ENCODE measurements at regions not wholly inside any gene's neighbourhood (a gene's known extent, or its start where the extent isn't known, plus 50 kb on each side); places are given as distances from the start of the nearest gene placed in this dataset.

DNA sequence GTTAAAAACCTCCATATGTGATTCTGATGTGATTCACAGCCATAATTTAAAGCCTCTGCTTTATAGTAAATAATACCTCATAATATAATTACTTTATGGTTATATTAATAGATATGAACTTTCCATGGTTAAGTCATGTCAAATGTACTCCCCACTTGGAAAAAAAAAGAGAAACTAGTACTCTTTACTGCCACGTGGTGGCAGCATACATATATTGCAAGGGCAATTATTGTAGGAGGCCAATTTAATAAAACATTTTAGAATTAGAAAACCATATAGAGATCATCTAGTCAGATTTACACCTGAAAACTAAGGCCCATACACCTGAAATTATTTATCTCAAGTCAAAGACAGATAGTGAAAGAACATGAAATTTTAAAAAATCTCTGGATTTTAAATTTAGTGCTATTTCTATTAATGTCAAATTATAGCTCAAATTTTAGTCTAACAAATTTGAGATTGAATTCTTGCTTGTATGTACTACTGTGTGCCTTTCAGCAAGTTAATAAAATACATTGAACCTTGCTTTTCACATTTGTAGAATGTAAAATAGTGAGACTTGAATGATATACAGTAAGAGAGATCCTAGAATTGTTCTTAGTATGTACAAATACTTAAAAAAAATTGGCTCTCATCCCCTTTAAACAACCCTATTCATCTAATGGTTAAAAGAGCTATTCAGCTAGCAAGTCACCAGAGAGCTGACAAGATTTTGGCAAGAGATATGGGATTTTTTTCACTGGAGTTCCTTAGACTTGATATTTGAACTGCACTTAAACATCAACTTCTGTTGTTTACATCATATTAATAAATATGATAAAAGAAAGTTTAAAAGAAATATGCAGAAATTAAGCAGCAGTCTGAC, 603.8 kb downstream of the TLE4 start:
- DNase-seq: peak in 1 of 5 experiments; percentile 41

DNA sequence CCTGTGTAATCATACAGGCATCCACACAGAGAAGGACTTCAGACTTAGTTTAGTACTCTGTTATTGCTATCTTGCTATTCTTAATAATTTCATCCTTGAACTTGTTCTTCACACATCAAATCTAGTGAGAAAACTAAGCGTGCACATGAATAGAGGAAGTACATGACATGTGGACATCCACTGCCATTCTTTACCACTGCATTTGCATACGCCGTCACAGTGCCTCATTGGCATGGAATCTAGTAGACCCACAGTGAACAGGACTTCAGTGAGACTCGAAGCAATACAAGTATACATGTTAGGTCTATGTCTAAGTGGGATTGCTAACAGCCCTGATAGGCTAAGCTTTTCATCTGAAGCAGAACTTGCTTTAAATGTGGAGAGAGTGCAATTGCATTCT, 592.1 kb downstream of the TLE4 start:
- no peak for DNase-seq

DNA sequence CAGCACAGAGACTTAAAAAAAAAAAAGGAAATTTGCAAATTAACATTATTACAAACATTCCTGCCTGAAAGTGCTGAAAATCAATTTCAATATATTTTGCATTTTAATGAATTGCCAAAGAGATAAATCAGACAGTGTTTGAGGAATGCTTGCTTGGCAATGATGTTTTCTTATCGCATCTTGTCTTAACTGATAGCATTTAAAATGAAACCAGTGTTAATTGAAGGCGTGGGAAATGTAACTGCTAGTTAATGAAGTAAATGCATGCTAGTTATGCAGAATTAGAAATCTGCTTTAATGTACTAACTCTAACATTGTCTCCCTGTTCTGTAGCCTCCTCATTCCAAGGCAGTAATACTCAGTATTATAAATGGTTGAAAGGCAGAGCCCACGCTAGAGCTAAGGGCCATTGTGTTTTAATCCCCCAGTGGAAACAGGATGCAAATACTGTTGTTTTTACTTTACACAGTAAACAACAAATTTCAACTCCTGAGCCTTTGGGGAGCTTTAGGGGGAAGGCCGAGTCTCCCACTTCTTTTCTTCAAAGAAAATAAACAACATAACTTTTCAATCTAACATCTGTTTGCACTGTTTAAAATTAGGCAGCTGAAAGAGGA, 586.9 kb downstream of the TLE4 start:
- no peak for DNase-seq

DNA sequence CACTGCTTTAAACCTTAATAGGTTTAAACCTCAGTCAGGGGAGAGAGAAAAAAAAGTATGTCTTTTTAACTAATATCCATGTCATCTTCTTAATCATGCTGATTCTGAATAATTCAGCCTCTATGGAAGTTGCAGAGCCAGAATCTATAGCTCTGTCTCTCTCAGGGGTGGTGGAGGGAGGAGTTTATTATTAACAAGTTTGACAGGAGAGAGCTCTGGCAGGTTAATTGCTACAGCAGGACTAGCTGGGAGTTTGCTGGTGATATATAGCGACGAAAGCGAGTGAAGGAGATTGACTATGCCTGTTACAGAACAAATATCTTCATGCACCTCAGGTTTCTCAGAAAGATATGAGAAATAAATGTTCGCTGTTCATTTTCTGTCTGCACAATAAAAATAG, 586.4 kb downstream of the TLE4 start:
- DNase-seq: no peak

DNA sequence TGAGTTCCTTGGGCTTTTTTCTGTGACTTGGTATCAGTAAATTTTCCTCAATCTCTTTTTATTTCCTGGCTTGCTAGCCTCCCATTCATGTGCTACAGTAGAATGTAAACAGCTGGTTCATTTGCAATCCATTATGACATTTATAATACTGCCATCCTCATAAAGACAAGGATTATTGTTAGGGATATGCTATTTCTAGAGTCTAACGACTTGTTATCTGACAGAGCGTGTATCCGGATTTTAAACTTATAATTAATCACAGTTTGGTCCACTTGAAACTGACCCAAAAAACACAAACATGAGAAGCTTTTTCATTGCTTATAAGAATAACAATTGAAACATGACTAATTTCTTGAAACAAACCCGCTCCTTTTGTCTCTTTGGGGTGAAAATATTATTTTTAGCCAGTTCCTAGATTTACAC, 585.8 kb downstream of the TLE4 start:
- DNase-seq: no peak

DNA sequence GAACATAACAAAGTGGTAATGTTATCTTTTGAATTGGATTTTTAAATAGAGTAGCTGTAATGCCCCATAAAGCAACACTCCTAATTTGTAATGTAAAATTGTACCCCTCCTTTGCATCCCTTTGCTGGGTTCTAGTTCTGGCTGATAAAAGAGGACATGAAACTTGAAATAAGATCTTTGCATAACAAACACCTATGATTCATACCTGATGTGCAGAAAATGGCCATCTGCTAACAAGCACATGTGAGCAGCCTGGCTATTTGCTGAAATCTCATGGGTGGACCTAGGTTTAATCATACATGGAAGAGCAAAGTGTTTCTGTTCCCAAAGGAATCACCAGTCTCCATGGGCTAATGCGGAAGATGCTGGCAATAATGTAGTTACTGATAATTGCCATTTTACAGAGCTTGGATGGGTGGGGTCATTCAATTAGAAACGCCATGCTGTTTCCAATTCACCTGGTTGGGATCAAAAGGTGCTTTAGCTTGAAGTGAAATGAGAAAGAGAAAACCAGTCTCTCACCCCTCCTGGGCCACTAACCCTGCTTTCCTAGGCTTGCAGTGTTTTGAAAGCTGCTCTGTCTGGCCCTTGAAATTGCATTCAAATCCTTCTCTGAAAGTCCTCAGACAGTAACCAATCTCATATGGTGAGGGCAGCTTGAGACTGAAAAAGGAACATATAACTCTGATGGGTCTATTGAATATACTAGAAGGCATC, 585.1 kb downstream of the TLE4 start:
- DNase-seq: no peak

DNA sequence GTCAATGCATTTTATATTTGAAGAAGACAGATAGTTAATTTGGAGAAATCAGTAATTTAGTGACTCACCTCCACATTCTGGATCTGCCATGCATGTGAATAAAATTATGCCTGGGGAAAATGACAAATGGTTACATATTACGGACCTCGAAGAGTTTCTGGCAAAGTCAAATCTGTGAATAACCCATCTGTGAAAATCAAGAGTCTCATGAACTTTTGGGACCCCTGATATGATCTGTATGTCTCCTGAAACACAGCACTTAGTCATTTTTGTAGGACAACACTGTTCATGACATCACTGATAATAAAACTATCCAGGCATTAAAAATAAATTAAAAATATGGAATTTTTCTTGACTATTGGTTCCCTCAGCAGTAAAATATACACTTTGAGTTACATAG, 584.5 kb downstream of the TLE4 start:
- DNase-seq: no peak

DNA sequence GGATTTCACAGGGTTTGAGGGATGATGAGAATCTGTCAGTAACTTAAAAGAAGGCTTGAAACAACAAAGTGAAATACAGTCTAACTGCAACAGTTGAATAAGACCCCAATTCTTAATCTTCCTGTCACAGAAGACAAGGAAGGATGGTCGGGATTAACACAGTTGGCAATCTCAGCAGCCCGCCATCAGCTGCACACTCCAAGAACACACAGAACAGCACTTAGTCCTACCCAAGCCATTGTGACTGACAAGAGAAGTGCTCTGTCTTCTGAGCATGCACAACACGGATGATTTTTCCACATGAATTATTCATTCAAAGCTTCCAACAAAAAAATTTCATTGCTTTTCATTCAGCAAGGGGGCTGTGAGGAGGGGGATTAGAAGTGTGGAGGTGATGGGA, 576.1 kb downstream of the TLE4 start:
- DNase-seq: no peak

DNA sequence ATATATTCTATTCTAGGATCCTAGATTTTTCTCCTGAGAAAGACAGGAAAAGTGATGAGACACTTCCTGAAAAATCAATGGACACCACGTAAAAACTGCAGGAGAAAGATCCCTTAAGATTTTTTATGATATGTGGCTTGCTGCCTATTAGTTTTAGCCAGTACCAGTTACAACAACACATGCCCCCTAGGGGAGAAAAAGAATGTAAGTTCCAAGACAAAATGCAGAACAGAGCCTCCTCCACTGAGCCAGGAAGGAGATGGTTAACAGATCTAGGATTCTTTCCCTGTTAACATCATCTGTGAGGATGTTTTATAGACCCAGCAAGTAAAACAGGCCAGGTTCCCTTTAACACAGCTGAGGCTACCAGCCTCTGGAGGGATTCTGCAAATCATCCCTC, 574.7 kb downstream of the TLE4 start:
- DNase-seq: no peak

DNA sequence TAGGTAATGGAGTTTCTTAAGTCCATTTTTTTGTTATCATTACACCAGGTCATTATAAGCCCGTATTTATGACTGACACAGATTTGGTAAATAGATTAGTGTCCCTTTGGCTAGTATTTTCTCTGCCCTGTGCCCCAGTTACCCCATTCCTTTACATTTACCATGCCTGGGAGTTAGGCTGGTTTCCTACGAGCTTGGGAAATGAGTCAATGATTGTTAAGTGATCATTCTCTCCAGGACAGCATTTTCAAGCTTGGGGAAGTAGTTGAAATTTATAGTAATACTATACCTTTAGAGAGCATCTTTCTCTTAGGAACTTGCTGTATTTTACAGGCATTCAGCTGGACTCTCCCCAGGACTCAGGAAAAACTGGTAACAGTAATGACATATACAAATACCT, 573.1 kb downstream of the TLE4 start:
- DNase-seq: no peak

DNA sequence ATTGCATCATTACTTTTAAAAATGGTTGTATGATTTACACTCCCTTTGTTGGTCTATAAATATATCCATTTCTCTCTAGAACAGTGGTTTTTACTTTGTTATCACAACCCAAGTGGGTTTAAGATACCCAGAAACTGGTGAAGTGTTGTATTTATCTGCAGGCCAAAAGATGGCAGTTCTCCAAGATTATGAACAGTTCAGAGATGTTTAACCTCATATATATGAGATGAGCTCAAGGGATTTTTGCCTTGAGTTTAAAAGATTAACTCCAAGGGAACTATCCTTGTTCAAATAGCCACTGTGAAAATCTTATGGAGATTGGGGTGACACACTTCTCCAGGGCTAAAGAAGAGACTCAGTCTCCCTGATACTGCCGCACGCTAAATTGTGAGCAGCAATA, 572.6 kb downstream of the TLE4 start:
- no peak for DNase-seq

DNA sequence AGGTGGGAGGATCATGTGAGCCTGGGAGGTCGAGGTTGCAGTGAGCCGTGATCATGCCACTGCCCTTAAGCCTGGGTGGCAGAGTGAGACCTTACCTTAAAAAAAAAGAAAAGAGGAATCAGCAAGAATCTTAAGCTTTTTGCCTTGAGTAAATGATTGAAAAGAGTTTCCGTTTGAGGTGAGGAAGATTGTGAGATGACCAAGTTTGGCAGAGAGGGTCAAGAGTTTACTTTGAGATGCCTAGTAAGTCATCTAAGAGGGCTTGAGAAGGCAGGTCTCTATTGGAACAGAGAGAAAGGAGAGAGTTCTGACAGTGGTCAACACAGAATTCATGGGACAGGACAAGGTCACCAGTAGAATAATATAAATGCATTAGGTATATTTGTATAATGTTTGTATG, 572.1 kb downstream of the TLE4 start:
- no peak for DNase-seq

DNA sequence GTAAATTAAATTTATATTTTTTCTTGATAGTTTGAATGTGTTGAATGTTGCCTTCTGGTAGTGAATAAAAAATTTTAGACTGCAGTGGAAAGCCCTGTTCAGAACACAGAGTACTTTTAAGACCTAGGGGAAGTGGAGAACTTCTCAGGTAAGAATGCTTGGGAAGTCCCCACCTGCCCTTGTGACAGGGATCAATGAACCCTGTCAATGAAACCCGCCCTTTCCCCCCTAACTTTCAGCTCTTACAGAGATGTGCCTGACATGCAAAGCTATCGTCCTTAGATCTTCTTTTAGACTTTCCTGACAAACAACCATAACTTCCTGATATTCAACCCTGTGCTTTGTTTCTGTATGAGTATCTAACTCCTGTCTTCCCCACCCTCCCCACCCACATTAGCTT, 562.7 kb downstream of the TLE4 start:
- peak in 1 of 5 experiments; percentile 50 for DNase-seq

DNA sequence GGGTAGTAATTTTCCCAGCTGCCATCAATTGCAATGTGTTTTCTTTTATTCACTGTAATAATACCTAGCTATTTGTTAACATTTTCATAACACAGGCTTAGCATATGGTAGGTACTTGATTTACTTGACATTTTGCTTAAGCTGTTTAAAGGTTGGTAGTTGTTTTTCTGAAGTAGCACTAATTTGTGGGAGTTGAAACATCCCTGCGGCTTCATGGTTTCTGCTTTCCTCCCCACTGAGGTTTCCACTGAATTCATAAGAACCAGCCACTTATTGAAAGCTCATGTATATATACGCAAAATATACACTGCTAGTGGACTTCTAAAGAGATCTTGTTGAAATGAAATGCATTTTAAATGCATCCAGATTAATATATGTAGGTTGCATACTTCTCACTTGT, 559.9 kb downstream of the TLE4 start:
- DNase-seq: peak in 1 of 5 experiments; percentile 89

DNA sequence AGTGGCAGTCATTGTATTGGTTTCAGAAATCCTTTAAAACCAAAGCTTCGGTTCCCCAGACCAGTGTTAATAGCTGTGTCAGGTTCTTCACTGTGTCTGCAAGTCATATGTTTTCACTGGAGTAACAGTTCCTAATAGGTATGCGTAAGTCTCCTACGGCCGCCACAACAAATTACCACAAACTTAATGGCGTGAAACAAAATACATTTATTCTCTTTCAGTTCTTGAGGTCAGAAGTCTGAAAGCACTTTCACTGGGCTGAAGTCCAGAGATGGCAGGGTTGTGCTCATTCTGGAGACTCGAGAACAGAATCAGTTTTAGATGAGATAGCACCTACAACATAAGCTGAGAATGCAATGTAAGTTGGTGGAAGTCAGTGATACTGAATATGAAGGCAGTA, 556.2 kb downstream of the TLE4 start:
- DNase-seq: no peak

DNA sequence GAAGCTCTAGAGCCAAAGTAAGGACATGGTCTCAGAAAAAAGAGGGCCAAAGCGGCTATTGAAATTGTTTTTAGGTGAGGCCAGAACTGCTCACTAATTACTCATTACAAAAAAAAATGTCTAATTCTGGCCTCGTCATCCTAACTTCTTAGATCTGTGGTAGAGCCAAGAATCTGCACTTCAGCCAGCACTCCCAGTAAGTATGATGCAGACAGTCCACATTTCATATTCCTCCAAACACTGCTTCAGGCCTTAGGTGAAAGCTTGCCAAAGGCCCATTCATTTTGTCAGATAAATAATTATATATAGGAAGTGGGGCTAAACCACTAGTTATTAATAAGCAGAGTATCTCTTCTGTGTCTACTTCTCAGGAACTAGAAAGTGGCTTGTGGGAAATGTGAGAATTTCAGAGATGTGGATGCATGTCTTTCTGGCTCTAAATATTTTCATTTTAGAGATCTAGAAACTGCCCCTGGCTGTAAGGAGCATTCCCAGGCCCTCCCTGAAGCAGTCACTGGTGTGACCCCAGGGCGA, 554.0 kb downstream of the TLE4 start:
- DNase-seq: no peak

DNA sequence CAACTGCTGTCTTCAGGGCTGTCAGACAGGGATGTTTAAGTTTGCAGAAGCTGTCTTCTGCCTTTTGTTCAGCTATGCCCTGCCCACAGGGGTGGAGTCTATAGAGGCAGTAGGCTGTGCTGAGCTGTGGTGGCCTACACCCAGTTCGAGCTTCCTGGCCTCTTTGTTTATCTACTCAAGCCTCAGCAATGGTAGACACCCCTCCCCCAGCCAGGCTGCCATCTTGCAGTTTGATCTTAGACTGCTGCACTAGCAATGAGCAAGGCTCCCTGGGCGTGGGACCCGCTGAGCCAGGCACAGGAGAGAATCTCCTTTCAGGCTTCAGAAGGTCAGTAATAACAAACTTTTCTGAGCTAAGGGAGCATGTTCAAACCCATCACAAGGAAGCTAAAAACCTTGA, 545.3 kb downstream of the TLE4 start:
- DNase-seq: peak in 1 of 5 experiments; percentile 81

DNA sequence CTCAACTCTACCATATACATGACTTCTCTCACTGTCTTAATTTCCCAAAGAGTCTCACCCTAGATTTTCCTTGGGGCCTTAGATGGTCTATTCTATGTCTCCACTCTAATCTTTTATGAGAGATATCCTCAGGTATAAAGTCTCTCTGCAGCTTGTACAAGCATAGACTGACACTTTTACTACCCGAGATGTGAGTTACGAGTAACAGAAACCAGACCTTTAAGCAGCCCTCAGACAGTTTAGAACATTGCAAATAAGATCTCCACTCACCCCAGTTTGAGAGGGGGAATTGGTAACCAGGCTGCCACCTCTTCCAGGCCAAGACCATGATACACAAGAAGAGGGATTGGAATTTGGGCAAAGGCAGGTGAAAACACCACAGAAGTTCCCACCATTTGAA, 542.5 kb downstream of the TLE4 start:
- peak in 1 of 5 experiments; percentile 61 for DNase-seq

DNA sequence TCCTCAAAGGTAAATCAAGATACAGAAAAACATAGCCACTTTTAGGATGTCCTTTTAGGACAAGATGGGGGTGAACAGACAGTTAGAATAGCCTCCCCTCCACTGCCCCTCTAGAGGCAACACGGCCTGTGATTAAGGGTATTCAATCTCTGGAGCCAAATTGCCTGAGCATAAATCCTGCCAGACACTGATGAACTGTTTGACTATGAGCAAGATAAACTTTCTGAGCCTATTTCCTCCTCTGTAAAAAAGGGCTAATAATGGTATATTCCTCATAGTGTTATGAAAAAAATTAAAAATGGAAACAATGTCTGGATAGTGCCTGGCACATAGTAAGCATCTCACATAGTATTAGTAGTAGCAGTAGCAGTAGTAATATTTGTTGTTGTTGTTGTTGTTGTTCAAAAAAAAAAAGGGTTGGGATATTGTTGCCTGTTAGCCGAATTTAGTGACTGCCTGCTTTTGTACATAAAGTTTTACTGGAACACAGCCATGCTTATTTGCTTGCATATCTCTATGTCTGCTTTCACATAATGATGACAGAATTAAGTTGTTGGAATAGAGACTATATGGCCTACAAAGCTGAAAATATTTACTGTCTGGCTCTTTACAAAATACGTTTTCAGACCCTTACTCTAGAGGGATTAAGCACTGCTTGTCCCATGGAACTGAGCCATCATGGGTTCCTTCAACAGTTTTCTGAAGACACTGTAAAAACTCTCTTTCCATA, 536.3 kb downstream of the TLE4 start:
- DNase-seq: no peak

DNA sequence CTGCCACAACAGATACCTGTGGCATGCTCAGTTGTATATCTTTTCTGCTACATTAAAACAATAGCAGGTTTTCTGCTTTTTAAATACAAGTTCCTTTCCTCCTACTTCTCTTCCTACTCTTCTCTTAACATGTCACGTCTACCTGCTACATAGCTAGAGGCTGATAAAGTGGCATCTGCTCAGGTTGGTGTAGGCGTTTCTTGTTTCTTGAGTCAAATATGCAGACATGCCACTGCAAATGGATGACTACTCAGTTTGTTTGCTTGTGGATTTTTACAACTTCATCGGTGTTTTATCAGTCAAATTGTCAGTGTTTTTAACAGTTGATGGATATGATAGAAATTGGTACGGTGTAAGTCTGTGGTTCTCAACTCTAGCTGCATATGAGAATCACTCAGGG, 525.7 kb downstream of the TLE4 start:
- no peak for DNase-seq

DNA sequence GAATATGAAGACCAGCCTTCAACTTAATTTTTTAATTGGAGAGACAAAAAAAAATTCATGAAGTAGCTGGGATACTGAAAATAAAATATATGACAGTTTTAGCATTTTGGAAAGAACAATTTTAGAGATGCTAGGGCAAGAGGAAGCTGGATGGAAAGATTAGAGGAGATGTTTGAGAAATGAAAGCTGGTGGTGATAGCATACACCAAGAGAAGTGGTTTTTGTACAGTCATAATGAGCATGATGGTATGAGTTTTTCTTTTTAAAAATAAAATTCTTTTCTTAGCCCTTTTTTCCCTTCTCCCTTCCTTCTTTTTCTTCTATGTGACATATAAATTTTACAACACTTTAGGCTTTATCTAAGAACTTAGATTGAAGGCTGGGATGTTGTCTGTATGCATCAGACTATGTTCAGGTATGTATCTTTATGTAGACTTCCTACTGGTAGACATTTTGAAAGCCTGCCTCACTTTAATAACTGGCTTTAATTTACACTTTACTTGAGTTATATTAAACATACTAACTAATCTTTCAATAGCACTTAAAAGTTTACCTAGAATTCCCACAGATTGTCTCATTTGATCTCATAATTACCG, 522.5 kb downstream of the TLE4 start:
- DNase-seq: peak in 1 of 5 experiments; percentile 78

DNA sequence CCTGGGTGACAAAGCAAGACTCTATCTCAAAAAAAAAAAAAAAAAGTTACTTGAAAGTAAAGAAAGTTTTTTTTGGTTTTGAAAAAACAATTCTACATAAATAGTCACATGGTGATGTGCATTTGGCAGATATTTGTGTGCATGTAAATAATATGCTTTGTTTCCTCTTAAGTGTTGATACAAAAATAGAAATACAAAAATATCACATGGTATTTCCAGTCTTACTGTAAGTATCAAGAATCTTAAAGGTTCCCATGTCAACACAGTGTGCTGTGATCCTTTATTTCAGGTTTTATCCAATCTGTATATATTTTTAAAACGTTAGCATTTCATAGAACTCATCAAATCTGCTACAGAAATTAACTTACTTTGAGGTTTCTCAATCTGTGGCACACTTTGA, 521.9 kb downstream of the TLE4 start:
- DNase-seq: no peak
